ENCODE measurements at regions not wholly inside any gene's neighbourhood (a gene's known extent, or its start where the extent isn't known, plus 50 kb on each side); places are given as distances from the start of the nearest gene placed in this dataset.
"Not testable (repeated sequence)": the region's sequence is repeated elsewhere in the genome, so short reads cannot be mapped to it uniquely, and the experiment has no call there.

GRCh38 chr7:13241416-13241815 lies 554.0 kb downstream of the ARL4A start:
- no peak for DNase-seq

GRCh38 chr7:13257661-13258060 lies 570.2 kb downstream of the ARL4A start:
- DNase-seq: no peak

DNA sequence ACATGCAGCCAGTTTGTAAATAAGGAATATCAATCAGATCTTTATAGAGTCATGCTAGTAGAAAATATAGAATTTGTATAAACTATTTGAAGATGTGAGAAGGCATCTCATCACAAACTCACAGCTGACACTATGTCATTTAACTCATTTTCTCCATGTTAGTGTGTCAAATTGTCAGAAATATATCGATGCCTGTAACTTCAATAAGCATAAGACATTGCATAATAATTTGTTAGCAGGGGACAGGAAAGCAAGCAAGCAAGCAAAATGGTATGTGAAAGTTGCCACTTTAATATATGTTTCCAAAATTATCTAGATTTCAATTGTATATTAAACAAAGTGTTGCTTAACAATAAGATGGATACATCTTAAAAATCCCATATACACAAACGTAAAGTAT lies 571.0 kb downstream of the ARL4A start:
- no peak for DNase-seq

DNA sequence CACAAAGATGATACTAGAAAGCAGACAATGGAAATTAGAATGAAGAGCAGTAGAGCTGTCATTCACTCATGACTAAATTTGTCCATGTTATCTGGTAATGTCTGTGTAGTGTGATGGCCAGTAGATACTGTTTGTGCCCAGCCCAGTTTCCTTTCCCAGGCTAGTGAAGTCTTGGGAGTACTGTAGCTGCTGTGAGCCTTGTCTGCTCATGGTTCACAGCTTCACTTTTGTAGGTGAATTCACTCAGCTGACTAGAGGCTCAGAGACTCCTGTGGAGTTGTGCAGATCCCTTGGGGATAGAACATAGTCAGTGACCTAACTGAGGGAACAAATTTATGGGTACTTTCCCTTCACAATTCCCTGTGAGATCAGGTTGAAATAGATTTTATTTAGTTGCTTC lies 572.5 kb downstream of the ARL4A start:
- no peak for DNase-seq

- DNase-seq: peak; percentile 40
Observed at GRCh38 chr7:13262929-13263530, 575.6 kb downstream of the ARL4A start.

DNA sequence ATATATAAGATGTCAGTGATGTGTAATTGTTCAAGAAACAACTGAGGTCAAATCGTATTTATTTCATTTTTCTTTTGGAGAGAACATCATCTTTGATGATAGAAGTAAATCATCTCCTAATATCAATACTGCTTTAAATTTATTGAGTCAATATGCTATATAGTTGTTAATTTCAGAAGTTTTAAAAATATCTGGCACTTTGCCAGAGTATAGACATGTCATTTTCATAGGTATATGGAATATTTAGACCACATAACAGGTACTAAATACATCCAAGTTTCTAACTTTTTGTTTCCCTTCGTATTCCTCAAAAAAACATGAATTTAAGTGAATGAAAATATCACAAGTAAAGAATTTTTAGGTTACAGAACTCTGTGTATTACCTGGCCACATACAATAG lies 577.8 kb downstream of the ARL4A start:
- no peak for DNase-seq

DNA sequence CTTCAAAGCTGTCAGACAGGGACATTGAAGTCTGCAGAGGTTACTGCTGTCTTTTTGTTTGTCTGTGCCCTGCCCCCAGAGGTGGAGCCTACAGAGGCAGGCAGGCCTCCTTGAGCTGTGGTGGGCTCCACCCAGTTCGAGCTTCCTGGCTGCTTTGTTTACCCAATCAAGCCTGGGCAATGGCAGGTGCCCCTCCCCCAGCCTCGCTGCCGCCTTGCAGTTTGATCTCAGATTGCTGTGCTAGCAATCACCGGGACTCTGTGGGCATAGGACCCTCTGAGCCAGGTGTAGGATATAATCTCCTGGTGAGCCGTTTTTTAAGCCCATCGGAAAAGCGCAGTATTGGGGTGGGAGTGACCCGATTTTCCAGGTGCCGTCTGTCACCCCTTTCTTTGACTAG lies 586.8 kb downstream of the ARL4A start:
- not testable (repeated sequence) for DNase-seq

DNA sequence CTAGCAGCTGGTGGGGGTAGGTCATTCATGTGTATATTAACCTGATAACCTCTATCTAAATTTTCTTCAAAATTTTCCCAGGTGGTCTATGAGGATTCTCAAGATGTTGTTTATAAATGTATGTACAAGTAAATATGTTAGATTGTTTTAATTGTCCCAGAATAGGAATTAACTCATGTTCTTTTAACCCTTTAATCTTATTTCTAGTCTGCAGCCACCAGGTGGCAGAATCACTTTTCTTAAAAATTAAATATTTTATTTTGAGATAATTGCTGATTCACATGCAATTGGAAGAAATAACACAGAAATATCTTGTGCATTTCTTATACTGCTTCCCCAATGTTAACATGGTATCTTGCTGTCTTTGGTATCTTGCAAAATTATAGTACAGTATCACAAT lies 589.5 kb downstream of the ARL4A start:
- DNase-seq: no peak

- DNase-seq: no peak
Observed at GRCh38 chr7:13278020-13278419, 590.6 kb downstream of the ARL4A start.

GRCh38 chr7:13279854-13280435 lies 592.5 kb downstream of the ARL4A start:
- peak; percentile 29 for DNase-seq

GRCh38 chr7:13282377-13282980 lies 595.0 kb downstream of the ARL4A start:
- no peak for DNase-seq

DNA sequence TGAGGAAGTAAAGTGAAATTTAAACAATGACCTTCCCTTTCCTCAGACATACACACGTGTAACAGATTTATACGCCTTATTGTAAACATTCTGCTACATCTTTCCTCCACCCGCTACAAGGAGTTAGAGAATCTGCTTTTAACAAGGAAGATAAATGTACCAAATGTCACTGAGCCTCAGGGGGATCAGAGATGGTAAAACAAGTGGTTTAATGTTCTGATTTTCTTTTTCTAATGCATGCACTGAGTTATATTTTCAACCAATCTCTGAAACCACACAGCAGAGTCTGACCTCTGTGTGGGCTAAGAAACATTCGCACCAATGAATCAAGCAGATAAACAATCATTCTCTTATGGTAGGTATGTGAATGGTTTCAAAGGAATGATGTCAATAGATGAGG lies 599.5 kb downstream of the ARL4A start:
- DNase-seq: no peak

DNA sequence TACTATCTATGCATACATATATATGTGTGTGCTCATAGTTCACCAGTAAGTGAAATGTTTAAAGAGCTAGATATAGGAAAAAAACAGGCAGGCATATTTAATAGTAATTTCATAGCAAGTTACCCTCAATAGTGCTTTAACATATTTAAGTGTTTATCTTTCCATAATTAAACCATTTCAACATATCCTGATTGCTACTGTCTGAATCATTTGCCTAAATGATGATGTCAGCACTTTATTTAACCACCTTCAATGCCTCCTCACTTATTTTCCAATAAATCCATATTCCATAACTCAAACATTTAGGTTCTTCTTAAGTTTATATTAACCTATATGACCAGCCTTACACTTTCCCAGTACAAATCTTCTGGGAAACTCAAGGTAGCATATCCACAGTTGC lies 601.1 kb downstream of the ARL4A start:
- DNase-seq: no peak

- no peak for DNase-seq
Observed at GRCh38 chr7:13290975-13291374, 603.5 kb downstream of the ARL4A start.

- DNase-seq: no peak
Observed at GRCh38 chr7:13293264-13294002, 606.0 kb downstream of the ARL4A start.

- DNase-seq: no peak
Observed at GRCh38 chr7:13307040-13307439, 619.6 kb downstream of the ARL4A start.

DNA sequence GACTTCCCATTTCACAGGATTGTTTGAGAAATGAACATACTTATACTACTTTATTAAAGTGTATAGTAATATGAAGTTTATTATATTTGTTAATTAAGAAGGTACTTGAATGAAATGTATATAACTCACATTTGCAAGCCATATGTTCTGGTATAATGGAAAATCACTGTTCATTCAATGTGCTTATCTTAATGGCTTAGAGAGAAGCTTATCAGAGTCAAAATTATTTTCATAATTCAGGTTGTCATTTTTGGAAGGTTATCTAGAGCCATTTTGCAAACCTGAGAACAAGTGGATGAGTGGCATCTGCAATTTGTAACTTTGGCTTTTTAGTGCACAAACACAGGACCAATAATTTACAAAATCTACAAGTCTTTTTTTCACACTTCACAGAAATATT lies 621.0 kb downstream of the ARL4A start:
- DNase-seq: no peak

- no peak for DNase-seq
Observed at GRCh38 chr7:13309535-13309934, 622.1 kb downstream of the ARL4A start.

- no peak for DNase-seq
Observed at GRCh38 chr7:13312307-13312706, 624.9 kb downstream of the ARL4A start.

- DNase-seq: no peak
Observed at GRCh38 chr7:13320333-13320732, 632.9 kb downstream of the ARL4A start.

GRCh38 chr7:13321316-13321715 lies 633.9 kb downstream of the ARL4A start:
- no peak for DNase-seq

- DNase-seq: no peak
Observed at GRCh38 chr7:13322126-13322525, 634.7 kb downstream of the ARL4A start.

GRCh38 chr7:13327669-13328068 lies 640.2 kb downstream of the ARL4A start:
- no peak for DNase-seq

DNA sequence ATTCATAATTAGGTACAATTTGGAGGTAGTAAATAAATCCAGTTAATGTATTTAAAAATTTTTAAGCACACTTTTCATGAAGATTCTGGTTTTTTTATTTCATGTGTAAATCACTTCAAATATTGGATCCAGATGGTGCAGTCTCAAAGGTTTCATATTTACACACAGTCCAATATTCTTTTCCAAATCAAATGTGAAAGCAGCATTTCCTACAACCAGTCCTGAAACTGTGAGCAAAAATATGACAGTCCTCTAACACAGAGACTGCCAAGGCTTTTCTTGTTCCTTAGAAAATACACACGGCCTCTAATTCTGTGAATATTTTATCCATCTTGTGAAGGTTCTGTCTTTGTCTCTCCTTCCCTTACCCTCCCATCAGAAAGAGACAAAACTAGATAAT lies 645.9 kb downstream of the ARL4A start:
- DNase-seq: no peak
